HG02759 (cell line): ENCODE measurements at regions not wholly inside any gene's neighbourhood (a gene's known extent, or its start where the extent isn't known, plus 50 kb on each side); places are given as distances from the start of the nearest gene placed in this dataset.
"Not testable (repeated sequence)": the region's sequence is repeated elsewhere in the genome, so short reads cannot be mapped to it uniquely, and the experiment has no call there.

Experiments used
- ATAC-seq: cut with Tn5 transposase; IDR thresholded peaks from one replicate; pipeline ENCODE4 v1.9.1; 2021; ENCODE audit warnings: mild to moderate bottlenecking, moderate library complexity; ENCODE audit not compliant: unreplicated experiment

GRCh38 chr11:80990885-80991284 is 1550.1 kb upstream of the TENM4 start:
- no peak for ATAC-seq

GRCh38 chr11:80987171-80987570 is 1546.3 kb upstream of the TENM4 start:
- no peak for ATAC-seq

GRCh38 chr11:80986421-80987074 is 1545.7 kb upstream of the TENM4 start:
- no peak for ATAC-seq

- no peak for ATAC-seq
These were observed 1539.4 kb upstream of the TENM4 start for GRCh38 chr11:80980227-80980626.

- ATAC-seq, result no peak
These were observed 1533.0 kb upstream of the TENM4 start for GRCh38 chr11:80973786-80974185.

GRCh38 chr11:80970037-80970436 is 1529.2 kb upstream of the TENM4 start:
- ATAC-seq, result no peak

GRCh38 chr11:80967649-80968048 is 1526.8 kb upstream of the TENM4 start:
- ATAC-seq, result no peak

- no peak for ATAC-seq
These were observed 1519.7 kb upstream of the TENM4 start for GRCh38 chr11:80960381-80961029.

GRCh38 chr11:80959751-80960150 is 1518.9 kb upstream of the TENM4 start:
- ATAC-seq, result no peak

- no peak for ATAC-seq
These were observed 1518.2 kb upstream of the TENM4 start for GRCh38 chr11:80958987-80959386.

- no peak for ATAC-seq
These were observed 1517.5 kb upstream of the TENM4 start for GRCh38 chr11:80958361-80958760.

- no peak for ATAC-seq
These were observed 1514.8 kb upstream of the TENM4 start for GRCh38 chr11:80955588-80955987.

- ATAC-seq, result no peak
These were observed 1508.0 kb upstream of the TENM4 start for GRCh38 chr11:80948781-80949180.

- ATAC-seq, result no peak
These were observed 1503.9 kb upstream of the TENM4 start for GRCh38 chr11:80944758-80945157.

- ATAC-seq, result no peak
These were observed 1502.4 kb upstream of the TENM4 start for GRCh38 chr11:80943226-80943625.

- no peak for ATAC-seq
These were observed 1497.0 kb upstream of the TENM4 start for GRCh38 chr11:80937842-80938241.

- no peak for ATAC-seq
These were observed 1489.2 kb upstream of the TENM4 start for GRCh38 chr11:80930038-80930437.

GRCh38 chr11:80929031-80929805 is 1488.4 kb upstream of the TENM4 start:
- ATAC-seq, result no peak

GRCh38 chr11:80925321-80925720 is 1484.5 kb upstream of the TENM4 start:
- no peak for ATAC-seq

- ATAC-seq, result not testable (repeated sequence)
These were observed 1480.5 kb upstream of the TENM4 start for GRCh38 chr11:80921310-80921709.

GRCh38 chr11:80916173-80916798 is 1475.5 kb upstream of the TENM4 start:
- ATAC-seq, result no peak

GRCh38 chr11:80914311-80914710 is 1473.5 kb upstream of the TENM4 start:
- no peak for ATAC-seq
